Vagina (tissue), 2 donors: ENCODE measurements at regions not wholly inside any gene's neighbourhood (a gene's known extent, or its start where the extent isn't known, plus 50 kb on each side); places are given as distances from the start of the nearest gene placed in this dataset.
"Not testable (repeated sequence)": the region's sequence is repeated elsewhere in the genome, so short reads cannot be mapped to it uniquely, and the experiment has no call there.

Experiments used
- POLR2A ChIP-seq, 2 donors: fragments of 450-650 bp; IDR thresholded peaks; one replicate each; pipeline ENCODE4 v1.6.1; 2017; ENCODE audit warnings: antibody characterized with exemption in 2 of 2, mild to moderate bottlenecking in 2 of 2, moderate library complexity in 2 of 2
- POLR2AphosphoS5 ChIP-seq, 2 donors: sonication (generic); formaldehyde crosslinking; IDR thresholded peaks; one replicate each; pipeline ENCODE4 v1.9.0; 2017; ENCODE audit warnings: antibody characterized with exemption in 2 of 2, mild to moderate bottlenecking in 2 of 2, low read depth in 1 of 2; ENCODE audit not compliant: insufficient read depth in 1 of 2
- TF ChIP-seq, protein P1 (sequence below), 3 experiments: fragments of 450-650 bp in 2 of 3; fragments of 200-600 bp in 1 of 3; sonication (generic) in 1 of 3; IDR thresholded peaks; one replicate each; pipeline ENCODE4 v1.5.1; 2017 to 2019; ENCODE audit warnings: antibody characterized with exemption in 3 of 3, mild to moderate bottlenecking in 2 of 3, moderate library complexity in 2 of 3

DNA sequence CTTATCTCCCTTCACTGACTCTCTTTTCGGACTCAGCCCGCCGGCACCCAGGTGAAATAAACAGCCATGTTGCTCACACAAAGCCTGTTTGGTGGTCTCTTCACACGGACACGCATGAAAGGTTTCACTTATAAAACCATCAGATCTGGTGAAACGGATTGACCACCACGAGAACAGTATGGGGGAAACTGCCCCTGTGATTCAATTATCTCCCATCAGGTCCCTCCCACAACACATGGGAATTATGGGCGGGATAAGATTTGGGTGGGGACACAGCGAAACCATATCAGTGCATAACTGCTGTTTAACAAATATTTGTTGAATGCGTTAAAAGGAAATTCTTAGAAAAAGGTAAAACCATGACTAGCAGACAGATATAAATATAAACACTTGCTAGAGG lies 464.4 kb downstream of the AJAP1 start:
- TF ChIP-seq, protein P1, sequence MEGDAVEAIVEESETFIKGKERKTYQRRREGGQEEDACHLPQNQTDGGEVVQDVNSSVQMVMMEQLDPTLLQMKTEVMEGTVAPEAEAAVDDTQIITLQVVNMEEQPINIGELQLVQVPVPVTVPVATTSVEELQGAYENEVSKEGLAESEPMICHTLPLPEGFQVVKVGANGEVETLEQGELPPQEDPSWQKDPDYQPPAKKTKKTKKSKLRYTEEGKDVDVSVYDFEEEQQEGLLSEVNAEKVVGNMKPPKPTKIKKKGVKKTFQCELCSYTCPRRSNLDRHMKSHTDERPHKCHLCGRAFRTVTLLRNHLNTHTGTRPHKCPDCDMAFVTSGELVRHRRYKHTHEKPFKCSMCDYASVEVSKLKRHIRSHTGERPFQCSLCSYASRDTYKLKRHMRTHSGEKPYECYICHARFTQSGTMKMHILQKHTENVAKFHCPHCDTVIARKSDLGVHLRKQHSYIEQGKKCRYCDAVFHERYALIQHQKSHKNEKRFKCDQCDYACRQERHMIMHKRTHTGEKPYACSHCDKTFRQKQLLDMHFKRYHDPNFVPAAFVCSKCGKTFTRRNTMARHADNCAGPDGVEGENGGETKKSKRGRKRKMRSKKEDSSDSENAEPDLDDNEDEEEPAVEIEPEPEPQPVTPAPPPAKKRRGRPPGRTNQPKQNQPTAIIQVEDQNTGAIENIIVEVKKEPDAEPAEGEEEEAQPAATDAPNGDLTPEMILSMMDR (IDR thresholded peaks at IDR 0.05): not testable (repeated sequence)
- TF ChIP-seq POLR2A (IDR thresholded peaks at IDR 0.05); POLR2AphosphoS5 (IDR thresholded peaks at IDR 0.05; ENCODE audit: insufficient read depth in 1 of 2, low read depth in 1 of 2): not testable (repeated sequence)
